Fibroblast of lung (primary cell): ENCODE measurements at regions not wholly inside any gene's neighbourhood (a gene's known extent, or its start where the extent isn't known, plus 50 kb on each side); places are given as distances from the start of the nearest gene placed in this dataset.
"Not testable (repeated sequence)": the region's sequence is repeated elsewhere in the genome, so short reads cannot be mapped to it uniquely, and the experiment has no call there.

ENCODE experiments used
- DNase-seq, 2 donors: peaks; one replicate each; pipeline versions ENCODE4 v3.0.0 to v3.0.0-alpha.2; 2010; ENCODE audit warnings: low read depth in 2 of 2
- H2AFZ ChIP-seq: 2 replicates; pipeline ENCODE4 v1.5.1; 2012; ENCODE audit warnings: low read length, control low read depth, inconsistent platforms
- H3K27ac ChIP-seq: 2 replicates; pipeline ENCODE4 v1.5.1; 2011; ENCODE audit warnings: low read length, control low read depth; ENCODE audit not compliant: insufficient read depth
- H3K27me3 ChIP-seq: 2 replicates; pipeline ENCODE4 v1.5.1; 2011; ENCODE audit warnings: mild to moderate bottlenecking, low read length; ENCODE audit not compliant: control insufficient read depth, insufficient read depth
- H3K36me3 ChIP-seq: 2 replicates; pipeline ENCODE4 v1.5.1; 2011; ENCODE audit warnings: low read length; ENCODE audit not compliant: control insufficient read depth, insufficient read depth
- H3K4me1 ChIP-seq: 2 replicates; pipeline ENCODE4 v1.5.1; 2011; ENCODE audit warnings: low read length; ENCODE audit not compliant: control insufficient read depth, insufficient read depth; ENCODE audit errors: extremely low read depth
- H3K4me2 ChIP-seq: 2 replicates; pipeline ENCODE4 v1.5.1; 2011; ENCODE audit warnings: low read length, control low read depth; ENCODE audit not compliant: insufficient read depth; ENCODE audit errors: extremely low read depth
- H3K4me3 ChIP-seq, 4 experiments: fragments of 200-600 bp in 1 of 4; sonication (generic) in 1 of 4; replicated peaks in 1 of 4; 2 replicates each; pipeline ENCODE4 v1.5.1; 2011 to 2016; ENCODE audit warnings: low read length in 4 of 4, low read depth in 3 of 4, mild to moderate bottlenecking in 3 of 4, control low read depth in 2 of 4, inconsistent platforms in 1 of 4, mixed read lengths in 1 of 4; ENCODE audit not compliant: insufficient read depth in 1 of 4; ENCODE audit errors: control extremely low read depth in 1 of 4
- H3K79me2 ChIP-seq: 2 replicates; pipeline ENCODE4 v1.5.1; 2012; ENCODE audit warnings: mild to moderate bottlenecking, low read length, inconsistent platforms; ENCODE audit not compliant: control insufficient read depth, insufficient read depth
- H3K9ac ChIP-seq: 2 replicates; pipeline ENCODE4 v1.5.1; 2011; ENCODE audit warnings: mild to moderate bottlenecking, low read length, control low read depth; ENCODE audit not compliant: insufficient read depth
- H3K9me3 ChIP-seq: 2 replicates; pipeline ENCODE4 v1.5.1; 2012; ENCODE audit warnings: low read depth, low read length; ENCODE audit not compliant: control insufficient read depth, insufficient read depth
- H4K20me1 ChIP-seq: 2 replicates; pipeline ENCODE4 v1.5.1; 2011; ENCODE audit warnings: low read length; ENCODE audit not compliant: control insufficient read depth, insufficient read depth; ENCODE audit errors: extremely low read depth
- CTCF ChIP-seq, 2 donors: IDR thresholded peaks in 1 of 2; conservative IDR thresholded peaks in 1 of 2; 1 replicate in 1 of 2; 2 replicates in 1 of 2; pipeline ENCODE4 v1.5.1; 2011 to 2012; ENCODE audit warnings: low read length in 2 of 2, control low read depth in 1 of 2, inconsistent platforms in 1 of 2, low read depth in 1 of 2, mild to moderate bottlenecking in 1 of 2
- EZH2 ChIP-seq: IDR thresholded peaks from 2 replicates; pipeline ENCODE4 v1.5.1; 2012; ENCODE audit warnings: low read length, control low read depth, mild to moderate bottlenecking; ENCODE audit errors: missing control alignments

DNA sequence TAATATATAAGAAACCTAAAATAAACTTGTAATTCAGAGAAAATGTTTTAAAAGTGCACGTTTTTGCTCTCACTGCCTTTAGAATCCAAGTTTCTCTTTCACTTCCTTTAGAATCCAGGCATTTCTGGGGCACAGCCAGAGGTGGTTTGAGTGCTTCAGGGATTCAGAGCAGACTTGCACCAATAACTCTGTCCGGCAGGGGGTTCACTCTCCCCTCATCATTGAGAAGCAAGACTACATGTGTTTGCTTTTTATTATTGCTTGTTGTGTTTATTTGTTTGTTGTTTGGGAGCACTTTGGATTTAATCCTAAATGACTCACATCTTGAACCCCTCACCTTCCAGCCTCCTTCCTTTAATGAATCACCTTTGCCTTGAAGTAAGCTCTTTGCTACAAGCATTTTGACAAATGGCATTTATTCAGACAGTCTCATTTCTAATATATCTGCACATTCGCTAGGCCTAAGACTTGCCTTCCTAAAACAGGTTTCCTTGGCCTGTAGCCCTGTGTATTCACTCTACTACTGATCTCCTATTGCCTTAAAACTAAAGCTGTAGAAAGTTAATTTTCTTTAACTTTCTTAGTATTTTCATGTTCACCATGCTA is 233.5 kb upstream of the ATP5MC3 start:
- H3K4me1 ChIP-seq = no peaks in the 10 kb centered on the region
- TF ChIP-seq CTCF (conservative IDR thresholded peaks at IDR 0.05 in 1 of 2, IDR thresholded peaks at IDR 0.05 in 1 of 2; ENCODE audit: low read depth in 1 of 2, low read length in 2 of 2) (peak; percentile 69 to 78), EZH2 (no peak)
- no peaks in the 10 kb centered on the region for H3K36me3 ChIP-seq
- no peak overlapping the region for H3K9ac ChIP-seq
- no peaks in the 10 kb centered on the region for H3K27me3 ChIP-seq
- peak; percentile 47 to 71 for DNase-seq
- H3K9me3 ChIP-seq = no peaks in the 10 kb centered on the region
- no peaks in the 10 kb centered on the region for H4K20me1 ChIP-seq
- H2AFZ ChIP-seq = no peak overlapping the region
- H3K27ac ChIP-seq = no peak overlapping the region
- no peak overlapping the region for H3K4me2 ChIP-seq
- no peaks in the 10 kb centered on the region for H3K79me2 ChIP-seq
- peak overlapping the region in 1 of 4 experiments; percentile 16 for H3K4me3 ChIP-seq

- no peaks in the 10 kb centered on the region for H4K20me1 ChIP-seq
- H3K4me1 ChIP-seq = no peaks in the 10 kb centered on the region
- peak overlapping the region in 1 of 4 experiments; percentile 16 for H3K4me3 ChIP-seq
- H3K9ac ChIP-seq = no peak overlapping the region
- H3K9me3 ChIP-seq = no peaks in the 10 kb centered on the region
- no peak overlapping the region for H3K27ac ChIP-seq
- DNase-seq = no peak
- TF ChIP-seq CTCF (conservative IDR thresholded peaks at IDR 0.05 in 1 of 2, IDR thresholded peaks at IDR 0.05 in 1 of 2; ENCODE audit: low read depth in 1 of 2, low read length in 2 of 2) (no peak), EZH2 (no peak)
- H2AFZ ChIP-seq = no peak overlapping the region
- no peak overlapping the region for H3K4me2 ChIP-seq
- no peaks in the 10 kb centered on the region for H3K79me2 ChIP-seq
- no peaks in the 10 kb centered on the region for H3K27me3 ChIP-seq
- H3K36me3 ChIP-seq = no peaks in the 10 kb centered on the region
Observed at GRCh38 chr2:175414191-175414881, 232.8 kb upstream of the ATP5MC3 start.

DNA sequence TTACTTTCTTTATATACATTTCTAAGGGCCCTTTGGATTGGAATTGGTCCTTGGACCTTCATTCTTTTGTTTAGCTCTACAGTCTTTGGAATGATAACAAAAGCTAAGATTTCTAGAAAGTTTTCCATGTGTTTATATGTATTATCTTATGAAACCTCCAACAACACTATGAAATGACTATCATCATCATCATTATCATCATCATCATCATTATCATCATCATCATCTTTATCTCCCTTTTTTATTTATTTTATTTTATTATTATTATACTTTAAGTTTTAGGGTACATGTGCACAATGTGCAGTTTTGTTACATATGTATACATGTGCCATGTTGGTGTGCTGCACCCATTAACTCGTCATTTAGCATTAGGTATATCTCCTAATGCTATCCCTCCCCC is 229.4 kb upstream of the ATP5MC3 start:
- not testable (repeated sequence) for H3K36me3 ChIP-seq, H3K4me2 ChIP-seq, DNase-seq, H3K27me3 ChIP-seq, H3K4me1 ChIP-seq, H3K9me3 ChIP-seq, H3K27ac ChIP-seq, H4K20me1 ChIP-seq, H3K79me2 ChIP-seq, H3K4me3 ChIP-seq, H2AFZ ChIP-seq, H3K9ac ChIP-seq
